H1 (cell line): ENCODE measurements at regions not wholly inside any gene's neighbourhood (a gene's known extent, or its start where the extent isn't known, plus 50 kb on each side); places are given as distances from the start of the nearest gene placed in this dataset.

Experiments used
- EP300 ChIP-seq, 2 experiments: IDR thresholded peaks; 1 replicate in 1 of 2; 2 replicates in 1 of 2; pipeline ENCODE4 v1.6.1; 2011 to 2012; ENCODE audit warnings: low read depth in 2 of 2, low read length in 2 of 2, mild to moderate bottlenecking in 2 of 2, borderline replicate concordance in 1 of 2, inconsistent platforms in 1 of 2, moderate library complexity in 1 of 2
- SIRT6 ChIP-seq: IDR thresholded peaks from one replicate; pipeline ENCODE4 v1.7.1; 2012; ENCODE audit warnings: low read length, inconsistent platforms

GRCh38 chr6:77353129-77353528 is 110.2 kb downstream of the HTR1B start (continued):
- TF ChIP-seq SIRT6 (no peak), EP300 (IDR thresholded peaks at IDR 0.05; ENCODE audit: borderline replicate concordance in 1 of 2, low read depth in 2 of 2, low read length in 2 of 2) (no peak)
- TF ChIP-seq, all 59 proteins: peak for 0
